SW 1271 (cell line): ENCODE measurements at regions not wholly inside any gene's neighbourhood (a gene's known extent, or its start where the extent isn't known, plus 50 kb on each side); places are given as distances from the start of the nearest gene placed in this dataset.
A peak's percentile ranks its signal among the peaks of the same experiment; 100 is the strongest.
"Not testable (repeated sequence)": the region's sequence is repeated elsewhere in the genome, so short reads cannot be mapped to it uniquely, and the experiment has no call there.

Experiments used
- DNase-seq, 2 experiments: peaks; one replicate each; lab custom pipeline; 2025; lab: John Stamatoyannopoulos, UW

DNA sequence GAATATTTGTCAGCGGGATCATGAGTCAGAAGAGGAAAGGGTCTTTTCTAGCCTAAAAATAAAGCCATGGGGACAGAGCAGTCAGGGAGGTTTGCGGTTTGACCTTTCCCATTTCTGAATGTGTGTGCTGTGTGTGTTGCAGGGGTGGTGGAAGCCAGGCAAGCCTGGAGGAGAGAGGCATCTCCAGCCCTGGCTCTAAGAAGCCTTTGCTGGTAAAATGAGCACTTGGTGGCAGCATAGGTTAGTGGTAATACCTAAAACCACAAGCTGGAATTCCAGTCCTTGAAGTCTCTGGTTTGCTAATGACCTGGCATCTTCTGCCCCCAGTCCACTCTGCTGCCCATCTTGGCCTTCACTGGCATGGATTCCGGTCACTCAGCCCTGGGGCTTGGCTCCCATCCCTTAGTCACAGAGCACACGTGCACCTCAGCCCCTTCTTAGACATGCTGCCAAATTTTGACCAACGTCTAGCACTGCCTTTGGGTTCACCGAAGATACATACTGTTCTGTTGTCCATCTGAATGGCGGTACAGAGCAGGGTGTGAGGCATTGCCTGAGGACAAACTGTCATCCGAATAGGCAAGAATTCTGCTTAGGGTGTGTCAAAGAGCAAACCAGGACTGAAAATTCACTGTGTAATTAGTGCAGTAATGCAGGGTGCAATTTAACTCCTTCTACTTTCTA lies 52.7 kb downstream of the KCNA5 start:
- peak in 1 of 2 experiments; percentile 23 for DNase-seq

DNA sequence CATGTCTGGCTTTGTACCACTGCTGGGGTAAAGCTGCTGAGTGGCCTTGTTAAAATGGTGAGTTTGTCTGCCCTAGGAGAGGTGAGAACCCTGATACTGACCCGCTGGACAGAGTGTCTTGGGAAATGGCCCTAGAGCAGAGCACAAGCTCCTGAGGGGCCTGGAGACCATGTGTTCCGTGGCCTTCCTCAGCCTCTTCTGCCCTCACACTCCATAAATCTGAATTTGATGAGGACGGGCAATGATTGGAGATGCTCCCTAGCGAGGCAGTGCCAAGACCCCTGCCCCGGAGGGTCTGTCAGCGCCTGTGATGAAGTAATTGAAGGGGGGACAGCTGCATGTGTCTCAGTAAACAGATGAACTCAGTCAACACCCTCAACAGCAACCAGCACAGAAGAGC lies 54.1 kb downstream of the KCNA5 start:
- no peak for DNase-seq

DNA sequence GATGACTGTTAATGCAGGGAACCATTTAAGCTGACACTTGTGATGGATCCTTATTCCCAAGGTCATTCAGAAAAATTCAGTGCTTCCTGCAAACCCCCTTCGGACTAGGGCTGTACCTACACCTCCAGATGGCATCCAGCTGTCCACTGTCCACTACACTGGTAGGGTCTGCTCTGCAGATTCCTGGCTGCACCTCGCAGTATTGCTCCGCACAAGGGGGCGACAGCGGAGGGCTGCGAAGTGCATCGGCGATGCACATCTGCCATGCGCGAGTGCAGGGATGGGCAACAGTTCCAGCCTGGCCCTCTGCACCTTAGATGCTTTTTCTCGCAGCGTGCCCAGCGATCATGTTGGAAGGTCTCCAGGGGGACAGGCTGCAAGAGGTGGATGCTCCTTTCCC lies 55.5 kb downstream of the KCNA5 start:
- no peak for DNase-seq

DNA sequence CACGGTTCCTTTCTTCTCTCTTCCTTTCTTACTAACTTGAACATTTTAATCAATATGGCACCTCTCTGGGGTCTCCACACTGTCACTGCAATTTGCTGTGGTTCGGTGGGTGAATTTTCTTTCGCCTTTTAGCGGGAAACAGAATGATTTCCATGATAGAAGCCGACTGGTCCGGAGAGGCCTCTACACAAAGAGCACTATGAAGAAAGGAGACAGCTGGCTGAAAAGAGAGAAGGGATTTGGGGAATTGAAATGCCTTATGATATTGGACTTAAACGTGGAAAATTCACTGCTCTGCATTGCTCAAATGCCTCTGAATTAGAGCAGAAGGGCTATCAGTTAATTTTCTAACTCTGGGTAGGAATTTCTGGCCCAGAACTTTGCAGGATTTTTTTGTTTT lies 55.9 kb downstream of the KCNA5 start:
- no peak for DNase-seq

DNA sequence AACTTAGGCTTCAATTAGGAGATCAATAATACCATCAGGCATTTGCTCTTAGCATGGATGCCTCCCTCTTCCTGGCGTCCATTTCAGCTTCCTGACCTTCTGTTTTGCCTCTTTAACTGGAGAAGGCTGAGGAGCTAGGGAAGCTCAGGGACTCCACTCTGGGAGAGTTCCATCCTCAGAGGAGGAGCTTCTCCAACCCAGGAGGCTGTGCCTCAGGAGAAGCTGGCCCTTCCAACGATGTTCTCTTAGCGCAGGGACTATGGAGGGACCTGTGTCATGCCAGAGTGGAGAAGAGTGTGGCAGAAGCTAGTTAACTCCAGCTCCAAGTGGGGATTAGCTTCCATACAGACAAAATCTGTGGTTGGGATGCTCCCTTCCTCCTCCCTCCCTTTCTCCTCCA lies 58.0 kb downstream of the KCNA5 start:
- no peak for DNase-seq

DNA sequence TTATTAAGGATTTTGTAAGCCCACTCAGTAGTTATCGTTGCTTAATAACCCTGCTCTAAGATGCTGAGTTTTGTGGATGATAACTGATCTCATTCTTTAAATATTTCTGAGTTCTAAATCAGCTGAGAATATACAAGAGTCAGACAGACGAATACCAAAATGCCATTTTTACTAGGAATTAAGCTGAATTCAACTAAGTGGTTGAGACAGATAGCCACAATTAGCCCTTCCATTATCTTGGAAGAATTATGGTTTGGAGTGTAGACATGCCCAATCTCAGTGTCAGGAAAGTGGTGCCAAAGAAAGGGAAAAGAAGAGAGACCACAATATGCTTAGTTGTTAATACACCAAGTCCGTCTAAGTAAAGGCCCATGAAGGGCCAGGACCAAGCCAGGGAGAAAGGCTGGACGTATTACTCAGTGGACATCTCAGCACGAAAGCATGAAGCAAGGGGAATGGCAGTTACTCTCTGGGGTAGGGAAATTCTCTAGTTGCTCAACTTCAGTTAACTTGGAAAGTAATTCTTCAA lies 58.6 kb downstream of the KCNA5 start:
- DNase-seq, result no peak

DNA sequence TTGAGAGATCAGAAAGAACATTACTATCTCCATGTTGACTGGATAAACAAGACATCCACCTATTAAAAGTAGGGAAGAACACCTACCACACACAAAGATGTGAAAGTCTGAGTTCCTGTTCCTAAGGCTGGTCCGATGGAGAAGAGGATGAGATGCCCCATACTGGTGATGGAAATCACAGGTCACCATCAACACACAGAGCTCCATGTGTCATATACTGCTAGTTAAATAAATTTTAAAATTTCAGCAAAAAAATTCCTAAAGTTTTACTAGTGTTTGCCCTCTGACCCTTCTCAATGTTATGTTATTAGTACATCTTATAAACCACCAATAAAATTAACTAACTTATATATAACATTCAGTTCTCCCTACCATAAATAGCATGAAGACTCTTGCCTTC lies 59.1 kb downstream of the KCNA5 start:
- no peak for DNase-seq

DNA sequence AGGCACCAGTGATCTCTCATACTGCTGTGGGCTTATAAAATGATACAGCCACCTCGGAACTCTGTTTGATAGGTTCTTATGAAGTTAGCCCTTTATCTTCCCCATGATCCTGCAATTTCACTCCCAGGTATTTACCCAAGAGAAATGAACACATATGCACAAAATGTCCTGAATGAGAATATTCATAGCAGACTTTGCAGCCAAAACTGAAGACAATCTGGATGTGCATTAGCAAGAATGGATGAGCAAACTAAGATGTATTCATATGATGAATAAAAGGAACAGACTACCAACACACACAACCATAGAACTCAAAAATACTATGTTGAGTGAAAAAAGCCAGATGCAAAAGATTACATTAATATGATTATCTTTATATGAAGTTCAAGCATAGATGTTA lies 66.7 kb downstream of the KCNA5 start:
- DNase-seq, result no peak

DNA sequence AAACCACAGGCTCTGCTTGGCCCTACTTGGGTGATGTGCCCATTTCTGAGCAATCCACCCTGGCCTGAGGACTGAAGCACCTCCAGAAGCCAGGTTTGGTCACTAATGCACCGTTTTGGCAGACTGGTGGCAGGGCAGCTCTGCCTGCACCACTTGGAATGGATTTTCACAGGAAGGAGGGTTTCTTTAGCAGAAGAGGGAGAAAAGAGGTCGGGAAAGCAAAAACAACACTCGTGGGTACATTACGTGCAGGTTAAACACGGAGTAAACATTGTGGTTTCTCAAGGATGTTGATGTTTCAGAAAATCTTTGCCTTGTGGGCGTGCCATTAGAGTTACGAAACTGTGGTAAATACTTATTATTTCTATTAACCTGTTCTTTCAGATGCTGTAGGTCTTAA lies 70.8 kb downstream of the KCNA5 start:
- no peak for DNase-seq

DNA sequence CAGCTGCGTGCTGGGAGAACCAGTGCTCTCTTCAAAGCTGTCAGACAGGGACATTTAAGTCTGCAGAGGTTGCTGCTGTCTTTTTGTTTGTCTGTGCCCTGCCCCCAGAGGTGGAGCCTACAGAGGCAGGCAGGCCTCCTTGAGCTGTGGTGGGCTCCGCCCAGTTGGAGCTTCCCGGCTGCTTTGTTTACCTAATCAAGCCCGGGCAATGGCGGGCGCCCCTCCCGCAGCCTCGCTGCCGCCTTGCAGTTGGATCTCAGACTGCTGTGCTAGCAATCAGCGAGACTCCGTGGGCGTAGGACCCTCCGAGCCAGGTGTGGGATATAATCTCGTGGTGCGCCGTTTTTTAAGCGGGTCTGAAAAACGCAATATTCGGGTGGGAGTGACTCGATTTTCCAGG lies 78.1 kb downstream of the KCNA5 start:
- not testable (repeated sequence) for DNase-seq

DNA sequence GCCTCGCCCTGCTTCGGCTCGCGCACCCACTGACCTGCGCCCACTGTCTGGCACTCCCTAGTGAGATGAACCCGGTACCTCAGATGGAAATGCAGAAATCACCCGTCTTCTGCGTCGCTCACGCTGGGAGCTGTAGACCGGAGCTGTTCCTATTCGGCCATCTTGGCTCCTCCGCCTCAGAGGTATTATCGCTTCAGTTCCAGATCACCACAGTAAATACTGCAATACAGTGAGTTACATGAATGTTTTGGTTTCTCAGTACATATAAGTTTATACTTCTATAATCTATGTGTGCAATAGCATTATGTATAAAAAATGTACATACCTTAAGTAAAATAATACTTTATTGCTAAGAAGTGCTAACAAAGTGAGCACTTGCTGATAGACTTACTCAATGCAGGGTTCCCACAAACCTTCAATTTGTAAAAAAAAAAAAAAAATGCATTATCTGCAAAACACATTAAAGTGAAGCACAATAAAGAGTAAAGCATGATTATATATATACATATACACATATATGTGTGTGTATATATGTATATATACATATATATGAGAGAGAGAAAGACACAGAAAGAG lies 78.7 kb downstream of the KCNA5 start:
- peak in 1 of 2 experiments; percentile 24 for DNase-seq

DNA sequence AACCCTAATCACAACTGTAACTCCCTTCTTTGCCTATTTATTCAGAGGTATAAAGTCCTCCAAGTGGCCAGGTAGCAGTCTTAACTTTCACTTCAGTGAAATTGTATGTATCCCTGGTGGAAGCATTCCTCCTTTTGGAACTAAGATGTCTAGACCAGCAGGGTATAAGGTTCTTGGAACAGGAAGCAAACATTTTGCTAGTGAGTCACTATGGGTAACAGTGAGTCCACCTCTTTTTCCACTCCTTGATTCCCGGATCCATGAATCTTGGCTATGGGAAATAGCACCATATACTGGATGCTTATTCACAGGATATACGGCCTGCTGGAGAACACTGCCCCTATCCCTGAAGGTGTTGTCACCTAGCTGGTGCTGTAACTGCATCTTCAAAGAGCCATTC lies 80.2 kb downstream of the KCNA5 start:
- DNase-seq, result peak in 1 of 2 experiments; percentile 50

DNA sequence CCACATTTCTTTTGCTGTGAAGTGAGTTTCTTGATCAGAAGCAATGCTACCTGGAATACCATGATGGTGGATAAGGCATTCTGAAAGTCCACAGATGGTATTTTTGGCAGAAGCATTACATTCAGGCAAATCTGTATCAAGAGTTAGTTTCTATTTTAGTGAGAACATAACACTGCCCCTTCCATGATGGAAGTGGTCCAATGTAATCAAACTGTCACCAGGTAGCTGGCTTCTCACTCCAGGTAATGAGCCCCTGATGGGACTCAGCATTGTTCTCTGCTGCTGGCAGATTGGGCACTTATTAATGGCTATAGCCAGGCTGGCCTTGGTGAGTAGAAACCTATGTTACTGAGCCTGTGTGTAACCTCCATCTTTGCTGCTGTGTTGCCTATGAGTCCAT lies 80.7 kb downstream of the KCNA5 start:
- DNase-seq, result no peak

DNA sequence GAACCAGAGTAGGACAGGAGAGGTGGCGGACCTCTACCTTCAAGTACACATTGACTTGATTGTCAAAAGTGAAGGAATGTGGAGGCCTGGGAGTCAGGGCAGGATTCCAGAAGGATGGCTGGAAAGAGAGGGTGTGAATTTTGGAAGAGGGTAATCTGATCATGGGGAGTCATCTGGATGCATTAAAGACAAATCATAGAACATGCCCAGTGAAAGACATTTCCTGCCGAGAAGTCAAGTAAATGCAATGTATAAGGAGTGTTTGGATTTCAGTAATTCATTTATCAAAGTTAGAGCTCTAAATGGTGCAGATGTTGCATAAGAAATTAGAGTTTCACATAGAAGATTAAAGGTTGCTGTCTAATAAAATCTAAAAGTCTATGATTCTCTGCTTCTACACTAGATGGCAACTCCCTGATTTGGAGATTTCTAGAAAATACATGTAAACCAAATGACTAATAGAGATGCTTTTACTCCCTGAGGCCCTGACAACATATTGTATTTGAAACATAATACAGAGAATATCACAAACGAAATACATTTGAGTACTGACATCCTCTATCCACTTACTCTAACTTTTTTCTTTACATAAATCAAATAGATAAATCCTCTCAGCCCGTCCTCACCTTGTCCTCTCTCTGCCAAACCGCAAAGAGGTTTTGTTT lies 91.3 kb downstream of the KCNA5 start:
- no peak for DNase-seq

DNA sequence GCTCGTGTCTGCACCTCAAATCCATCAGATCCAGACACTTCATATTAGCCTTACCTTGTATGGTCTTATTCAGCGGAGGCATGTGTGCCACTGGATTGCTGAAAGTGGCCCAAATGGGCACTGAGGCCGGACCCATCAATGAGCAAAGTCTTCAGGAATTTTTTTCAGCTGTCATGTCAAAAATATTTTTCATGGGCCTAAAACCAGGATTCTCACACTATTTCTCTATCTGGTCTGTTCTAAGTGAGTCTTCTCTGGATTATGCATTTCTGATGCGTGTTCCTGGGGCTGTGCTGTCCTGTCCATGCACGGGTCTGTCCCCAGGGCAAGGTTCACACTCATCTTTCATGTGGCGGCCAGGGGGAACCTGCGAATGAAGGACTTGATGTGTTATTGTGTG lies 94.6 kb downstream of the KCNA5 start:
- no peak for DNase-seq

DNA sequence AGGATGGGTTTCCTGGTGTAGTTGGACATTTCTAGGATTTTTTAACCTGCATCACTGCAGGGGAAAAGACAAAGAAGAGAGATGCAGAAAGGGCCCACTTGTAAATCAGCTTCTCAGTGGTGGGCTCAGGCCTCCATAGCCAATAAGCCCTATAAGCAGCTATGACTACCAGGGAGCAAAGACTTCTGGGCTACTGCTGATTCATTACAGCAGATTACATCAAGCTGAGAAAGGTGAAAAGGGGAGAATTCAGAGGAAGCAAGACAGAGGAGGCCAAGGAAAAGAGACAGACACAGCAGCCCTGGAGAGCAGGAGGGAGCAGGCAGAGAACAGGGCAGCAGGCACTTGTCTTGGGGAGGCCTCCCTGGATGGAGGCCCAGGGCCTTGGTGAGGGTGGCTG lies 95.2 kb downstream of the KCNA5 start:
- DNase-seq, result no peak

DNA sequence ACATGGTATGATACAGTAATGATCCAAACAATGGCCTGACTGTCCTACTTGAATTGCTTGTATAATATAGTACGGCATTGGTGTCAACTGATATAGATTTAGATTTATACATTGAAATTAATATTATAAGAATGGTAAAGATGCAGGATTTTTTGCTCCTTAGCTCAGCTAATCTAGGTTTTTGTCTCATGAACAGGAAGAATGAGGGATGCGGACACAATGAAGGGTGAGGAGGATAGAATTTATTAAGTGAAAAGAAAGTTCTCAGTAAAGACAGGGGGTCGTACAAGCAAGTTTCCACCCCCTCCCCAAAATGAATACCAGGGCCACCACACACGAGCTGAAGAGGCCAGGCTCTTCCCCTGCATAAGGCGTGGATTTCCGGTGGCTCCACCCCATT lies 96.1 kb downstream of the KCNA5 start:
- no peak for DNase-seq

DNA sequence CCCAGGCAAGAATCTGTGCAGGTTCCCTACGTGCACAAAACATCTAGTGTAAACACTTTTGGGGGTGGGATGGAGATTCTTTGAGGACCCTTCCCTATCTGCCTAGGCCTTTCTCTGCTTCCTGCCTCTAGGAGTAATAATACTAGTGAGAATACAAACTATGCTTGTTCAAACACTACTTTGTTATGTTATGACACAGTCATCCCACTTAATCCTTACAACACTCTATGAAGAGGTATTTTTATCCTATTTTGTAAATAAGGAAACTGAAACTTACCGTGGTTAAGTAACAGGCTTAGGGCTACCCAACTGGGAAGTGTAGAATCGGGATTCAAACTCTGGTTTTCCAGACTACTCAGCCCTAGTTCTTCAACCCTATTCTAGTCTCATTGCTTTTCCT lies 96.5 kb downstream of the KCNA5 start:
- no peak for DNase-seq

DNA sequence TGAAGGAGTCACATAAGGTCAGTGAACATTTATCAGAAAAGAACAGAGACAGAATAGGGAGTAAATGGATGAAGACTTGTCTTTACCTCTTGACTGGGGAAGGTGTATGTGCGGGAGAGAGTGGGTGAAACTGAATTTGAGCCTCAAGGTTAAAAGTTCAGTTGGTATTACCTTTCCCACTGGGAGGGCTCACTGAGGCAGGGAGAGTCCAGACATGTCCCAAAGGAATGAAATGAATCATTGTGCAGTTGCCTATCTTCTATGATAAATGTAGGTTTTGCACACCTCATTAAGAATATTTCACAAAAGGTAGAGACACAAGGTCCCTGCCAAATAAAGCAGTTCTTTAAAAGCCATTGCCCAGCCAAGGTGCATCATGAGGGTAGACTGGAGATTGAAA lies 105.2 kb downstream of the KCNA5 start:
- DNase-seq, result no peak

DNA sequence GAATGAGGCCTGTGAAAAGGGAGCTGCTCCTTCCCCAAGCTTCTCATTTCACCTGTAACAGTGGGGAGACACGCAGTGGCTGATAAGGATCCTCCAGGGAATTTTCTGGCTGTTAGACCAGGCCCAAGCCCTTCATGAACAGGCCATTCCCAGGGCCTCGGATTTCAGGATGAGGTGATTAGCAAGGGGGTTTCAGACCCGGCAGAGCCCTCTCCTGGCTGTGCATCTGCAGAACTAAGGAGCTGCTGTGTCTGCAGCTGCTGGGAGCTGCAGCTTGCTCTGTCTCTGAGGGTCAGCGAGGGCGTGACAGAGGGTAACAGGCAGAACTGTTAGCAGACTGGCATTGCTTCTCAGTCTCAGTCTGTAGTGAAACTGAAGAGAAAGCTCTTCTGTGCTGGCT lies 110.4 kb downstream of the KCNA5 start:
- DNase-seq, result no peak

DNA sequence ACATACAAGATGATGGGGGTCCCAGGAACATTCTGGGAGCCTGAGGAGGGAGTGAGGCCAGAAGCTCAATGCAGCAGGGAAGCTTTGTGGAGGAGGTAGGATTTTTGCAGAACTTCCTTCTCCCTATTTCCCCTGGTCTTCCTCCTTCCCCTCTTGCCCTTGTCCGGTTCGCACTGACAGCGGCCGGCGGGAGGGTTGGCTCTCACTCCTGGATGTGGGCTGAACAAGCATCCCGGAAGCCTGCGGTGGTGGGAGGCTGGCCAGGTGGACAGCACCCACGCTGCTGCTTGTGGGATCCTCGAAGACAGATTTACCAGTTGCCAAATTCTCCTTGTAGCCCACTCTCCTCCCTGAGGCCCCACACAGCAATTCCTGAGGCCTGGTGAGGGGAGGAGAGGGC lies 112.2 kb downstream of the KCNA5 start:
- no peak for DNase-seq

DNA sequence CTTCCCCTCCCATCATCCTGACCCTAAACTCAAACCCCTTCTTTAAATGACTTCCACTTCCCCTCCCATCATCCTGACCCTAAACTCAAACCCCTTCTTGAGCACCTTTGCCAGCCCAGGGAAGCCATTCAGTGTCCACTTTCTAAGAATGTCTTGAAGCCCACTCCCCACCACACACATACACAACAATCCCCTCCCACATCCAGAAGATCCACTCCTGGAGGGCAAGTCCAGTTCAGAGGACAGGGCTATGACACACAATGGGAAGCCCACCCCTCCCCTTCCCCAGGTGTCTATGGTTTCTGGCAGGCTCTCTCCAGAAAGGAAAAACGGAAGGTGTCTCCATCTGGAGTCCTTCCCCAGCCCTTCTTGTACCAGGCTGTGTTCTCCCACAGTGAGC lies 117.1 kb downstream of the KCNA5 start:
- DNase-seq, result no peak

DNA sequence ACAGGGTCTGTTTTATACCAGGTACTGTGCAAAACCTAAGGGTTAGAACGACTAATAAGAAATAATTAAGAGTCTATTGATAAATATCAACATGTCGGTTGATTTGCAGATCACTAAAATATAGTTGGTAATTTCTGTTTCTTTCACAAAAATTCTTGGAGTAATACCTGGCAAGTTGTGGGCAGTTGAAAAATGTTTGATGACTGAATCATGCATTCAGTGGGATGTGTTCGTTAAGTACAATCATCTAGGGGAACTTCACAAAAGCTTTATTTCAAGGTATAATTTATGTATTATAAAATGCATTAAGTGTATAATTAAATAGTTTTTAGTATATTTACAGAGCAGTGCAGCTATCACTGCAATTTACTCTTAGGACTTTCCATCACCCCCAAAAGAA lies 120.0 kb downstream of the KCNA5 start:
- DNase-seq, result no peak
